ENCODE measurements at regions not wholly inside any gene's neighbourhood (a gene's known extent, or its start where the extent isn't known, plus 50 kb on each side); places are given as distances from the start of the nearest gene placed in this dataset.

- TF ChIP-seq CTCF (IDR thresholded peaks at IDR 0.05) (no peak), POLR2AphosphoS5 (IDR thresholded peaks at IDR 0.05) (no peak), POLR2A (IDR thresholded peaks at IDR 0.05) (no peak)
Measured at GRCh38 chr6:82720992-82721391, 344.6 kb downstream of the UBE3D start.

All from breast epithelium (tissue), 3 donors.